ENCODE measurements at regions not wholly inside any gene's neighbourhood (a gene's known extent, or its start where the extent isn't known, plus 50 kb on each side); places are given as distances from the start of the nearest gene placed in this dataset.

- DNase-seq: no peak
Measured at GRCh38 chr22:48851933-48852549, 975.6 kb downstream of the BRD1 start.

GRCh38 chr22:48850658-48851287 is 976.9 kb downstream of the BRD1 start:
- no peak for DNase-seq

- DNase-seq: no peak
Measured at GRCh38 chr22:48849963-48850657, 977.6 kb downstream of the BRD1 start.

GRCh38 chr22:48849219-48849912 is 978.3 kb downstream of the BRD1 start:
- no peak for DNase-seq

GRCh38 chr22:48846200-48846599 is 981.5 kb downstream of the BRD1 start:
- DNase-seq: no peak

- no peak for DNase-seq
Measured at GRCh38 chr22:48845356-48845936, 982.2 kb downstream of the BRD1 start.

- no peak for DNase-seq
Measured at GRCh38 chr22:48844056-48844675, 983.5 kb downstream of the BRD1 start.

GRCh38 chr22:48843640-48844039 is 984.0 kb downstream of the BRD1 start:
- DNase-seq: no peak

GRCh38 chr22:48842976-48843375 is 984.7 kb downstream of the BRD1 start:
- DNase-seq: no peak

- no peak for DNase-seq
Measured at GRCh38 chr22:48842583-48842945, 985.1 kb downstream of the BRD1 start.

- DNase-seq: no peak
Measured at GRCh38 chr22:48841881-48842582, 985.6 kb downstream of the BRD1 start.

- DNase-seq: no peak
Measured at GRCh38 chr22:48840112-48840949, 987.3 kb downstream of the BRD1 start.

- DNase-seq: no peak
Measured at GRCh38 chr22:48838846-48839730, 988.6 kb downstream of the BRD1 start.

GRCh38 chr22:48838376-48838775 is 989.3 kb downstream of the BRD1 start:
- DNase-seq: no peak

- DNase-seq: no peak
Measured at GRCh38 chr22:48837341-48837935, 990.2 kb downstream of the BRD1 start.

GRCh38 chr22:48836673-48837340 is 990.9 kb downstream of the BRD1 start:
- DNase-seq: no peak

- DNase-seq: no peak
Measured at GRCh38 chr22:48835857-48836672, 991.6 kb downstream of the BRD1 start.

GRCh38 chr22:48835364-48835763 is 992.3 kb downstream of the BRD1 start:
- no peak for DNase-seq

Measured in NCI-H187 (cell line).